Fibroblast of upper back skin (primary cell): ENCODE measurements at regions not wholly inside any gene's neighbourhood (a gene's known extent, or its start where the extent isn't known, plus 50 kb on each side); places are given as distances from the start of the nearest gene placed in this dataset.
"Not testable (repeated sequence)": the region's sequence is repeated elsewhere in the genome, so short reads cannot be mapped to it uniquely, and the experiment has no call there.

ENCODE experiments used
- DNase-seq: peaks from one replicate; pipeline ENCODE4 v3.0.0-alpha.2; 2013

GRCh38 chr7:52775876-52776275 is 259.6 kb upstream of the POM121L12 start:
- no peak for DNase-seq

GRCh38 chr7:52771177-52771576 is 264.3 kb upstream of the POM121L12 start:
- DNase-seq = no peak

- DNase-seq = no peak
Observed at GRCh38 chr7:52764492-52765169, 270.8 kb upstream of the POM121L12 start.

GRCh38 chr7:52758356-52758755 is 277.1 kb upstream of the POM121L12 start:
- no peak for DNase-seq

- no peak for DNase-seq
Observed at GRCh38 chr7:52753855-52754254, 281.6 kb upstream of the POM121L12 start.

GRCh38 chr7:52752891-52753290 is 282.5 kb upstream of the POM121L12 start:
- DNase-seq = no peak

GRCh38 chr7:52749880-52750279 is 285.6 kb upstream of the POM121L12 start:
- DNase-seq = no peak

- no peak for DNase-seq
Observed at GRCh38 chr7:52747817-52748216, 287.6 kb upstream of the POM121L12 start.

GRCh38 chr7:52741670-52742290 is 293.7 kb upstream of the POM121L12 start:
- DNase-seq = no peak

- no peak for DNase-seq
Observed at GRCh38 chr7:52735656-52736055, 299.8 kb upstream of the POM121L12 start.

- DNase-seq = not testable (repeated sequence)
Observed at GRCh38 chr7:52728683-52729082, 306.8 kb upstream of the POM121L12 start.

- no peak for DNase-seq
Observed at GRCh38 chr7:52727632-52728031, 307.8 kb upstream of the POM121L12 start.

GRCh38 chr7:52726986-52727385 is 308.4 kb upstream of the POM121L12 start:
- DNase-seq = no peak

- DNase-seq = no peak
Observed at GRCh38 chr7:52726493-52726892, 308.9 kb upstream of the POM121L12 start.

- no peak for DNase-seq
Observed at GRCh38 chr7:52723606-52724005, 311.8 kb upstream of the POM121L12 start.

- no peak for DNase-seq
Observed at GRCh38 chr7:52720856-52721255, 314.6 kb upstream of the POM121L12 start.

GRCh38 chr7:52719677-52720076 is 315.8 kb upstream of the POM121L12 start:
- DNase-seq = no peak

- no peak for DNase-seq
Observed at GRCh38 chr7:52715701-52716100, 319.7 kb upstream of the POM121L12 start.

GRCh38 chr7:52712938-52713337 is 322.5 kb upstream of the POM121L12 start:
- no peak for DNase-seq

- DNase-seq = no peak
Observed at GRCh38 chr7:52711951-52712350, 323.5 kb upstream of the POM121L12 start.

GRCh38 chr7:52708846-52709245 is 326.6 kb upstream of the POM121L12 start:
- DNase-seq = no peak

- DNase-seq = no peak
Observed at GRCh38 chr7:52705768-52706167, 329.7 kb upstream of the POM121L12 start.

- no peak for DNase-seq
Observed at GRCh38 chr7:52700349-52700748, 335.1 kb upstream of the POM121L12 start.

- peak; percentile 28 for DNase-seq
Observed at GRCh38 chr7:52695973-52696595, 339.3 kb upstream of the POM121L12 start.
